ENCODE measurements at regions not wholly inside any gene's neighbourhood (a gene's known extent, or its start where the extent isn't known, plus 50 kb on each side); places are given as distances from the start of the nearest gene placed in this dataset.
"Not testable (repeated sequence)": the region's sequence is repeated elsewhere in the genome, so short reads cannot be mapped to it uniquely, and the experiment has no call there.

DNA sequence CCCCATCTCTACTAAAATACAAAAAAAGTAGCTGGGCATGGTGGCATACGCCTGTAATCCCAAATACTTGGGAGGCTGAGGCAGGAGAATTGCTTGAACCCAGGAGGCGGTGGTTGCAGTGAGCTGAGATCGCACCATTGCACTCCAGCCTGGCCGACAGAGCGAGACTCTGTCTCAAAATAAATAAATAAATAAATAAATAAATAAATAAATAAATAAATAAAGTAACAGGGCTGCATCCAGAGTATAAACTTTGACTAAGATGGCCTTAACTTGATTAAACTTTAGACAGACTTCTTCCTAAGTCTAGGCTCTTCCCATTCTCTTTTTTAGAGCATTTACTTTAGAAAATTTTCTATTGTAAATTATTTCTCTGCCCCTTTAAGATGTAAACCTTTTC, 105.6 kb upstream of the RORA start:
- H3K4me1 ChIP-seq (ENCODE audit: control insufficient read depth, insufficient read depth, low read length); DNase-seq (ENCODE audit: low read depth, low spot score); POLR2A ChIA-PET; H3K27me3 ChIP-seq (replicated peaks in 1 of 2; ENCODE audit: control insufficient read depth in 2 of 2, insufficient read depth in 2 of 2, low read length in 1 of 2); CTCF ChIA-PET; H3K79me2 ChIP-seq (ENCODE audit: control insufficient read depth, insufficient read depth, low read length); H4K20me1 ChIP-seq (ENCODE audit: control insufficient read depth, insufficient read depth); intact Hi-C loops (cut with micrococcal nuclease; ENCODE audit: unreplicated experiment); SMC1A ChIA-PET (ENCODE audit: uncharacterized antibody, unreplicated experiment); H3K9me3 ChIP-seq (replicated peaks; ENCODE audit: control insufficient read depth, insufficient read depth, low read length); H3K4me3 ChIP-seq; RAD21 ChIA-PET (ENCODE audit: unreplicated experiment); H3K9ac ChIP-seq (ENCODE audit: control insufficient read depth, insufficient read depth, low read length); H2AFZ ChIP-seq (ENCODE audit: control insufficient read depth, low read depth, low read length); H3K36me3 ChIP-seq (ENCODE audit: control insufficient read depth in 2 of 2, insufficient read depth in 2 of 2, low read length in 1 of 2); H3K4me2 ChIP-seq (ENCODE audit: control insufficient read depth, insufficient read depth); FAIRE-seq; in situ Hi-C loops (cut with MboI); H3K27ac ChIP-seq (ENCODE audit: control insufficient read depth, insufficient read depth); BruUV-seq (replicated peaks); ATAC-seq: not testable (repeated sequence)
- 67% methylated on average over 5 of the region's 5 CpGs for WGBS (ENCODE audit: insufficient coverage, insufficient replicate concordance, low lambda C conversion rate, missing lambda C conversion rate)

DNA sequence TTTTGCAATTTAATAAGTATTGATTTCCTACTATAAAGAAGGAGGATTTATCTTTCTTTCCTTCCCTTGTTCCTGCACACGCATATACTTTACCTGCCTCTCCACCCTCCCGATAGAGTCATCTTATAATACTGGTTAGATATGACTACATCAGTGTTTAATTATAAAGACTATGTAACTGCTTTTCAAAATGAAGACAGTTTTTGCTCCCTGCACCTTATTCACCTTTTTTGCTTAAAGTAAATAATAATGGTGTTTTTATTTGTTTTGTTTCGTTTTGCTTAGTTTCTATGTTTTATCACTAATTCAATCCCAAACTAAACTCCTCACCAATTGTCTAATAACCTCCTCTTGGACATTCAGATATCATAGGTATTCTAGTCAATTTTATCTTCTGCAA, 101.9 kb upstream of the RORA start:
- DNase-seq (ENCODE audit: low read depth, low spot score) (no peak), ATAC-seq (no peak), FAIRE-seq (no peak)
- no TSS peak for BruUV-seq (replicated peaks)
- Histone ChIP-seq H3K27ac (ENCODE audit: control insufficient read depth, insufficient read depth) (no peak overlapping the region), H2AFZ (ENCODE audit: control insufficient read depth, low read depth, low read length) (no peak overlapping the region), H3K4me3 (no peak overlapping the region), H3K4me2 (ENCODE audit: control insufficient read depth, insufficient read depth) (no peak overlapping the region), H3K9ac (ENCODE audit: control insufficient read depth, insufficient read depth, low read length) (no peak overlapping the region), H3K79me2 (ENCODE audit: control insufficient read depth, insufficient read depth, low read length) (no peaks in the 10 kb centered on the region), H3K4me1 (ENCODE audit: control insufficient read depth, insufficient read depth, low read length) (no peaks in the 10 kb centered on the region), H3K9me3 (replicated peaks; ENCODE audit: control insufficient read depth, insufficient read depth, low read length) (no peaks in the 10 kb centered on the region), H4K20me1 (ENCODE audit: control insufficient read depth, insufficient read depth) (no peaks in the 10 kb centered on the region), H3K27me3 (replicated peaks in 1 of 2; ENCODE audit: control insufficient read depth in 2 of 2, insufficient read depth in 2 of 2, low read length in 1 of 2) (no peaks in the 10 kb centered on the region), H3K36me3 (ENCODE audit: control insufficient read depth in 2 of 2, insufficient read depth in 2 of 2, low read length in 1 of 2) (no peaks in the 10 kb centered on the region)
- POLR2A ChIA-PET, result no interaction called here
- TF ChIP-seq NRF1 (conservative IDR thresholded peaks at IDR 0.05; ENCODE audit: low read depth, low read length), result no peak
- no peak for TF ChIP-seq EGR1 (IDR thresholded peaks at IDR 0.05; ENCODE audit: borderline replicate concordance in 1 of 2, low read depth in 2 of 2, low read length in 2 of 2)
- no peak for TF ChIP-seq IKZF1 (conservative IDR thresholded peaks at IDR 0.05)
- no peak for TF ChIP-seq ZNF24 (IDR thresholded peaks at IDR 0.05)
- TF ChIP-seq, protein P1, sequence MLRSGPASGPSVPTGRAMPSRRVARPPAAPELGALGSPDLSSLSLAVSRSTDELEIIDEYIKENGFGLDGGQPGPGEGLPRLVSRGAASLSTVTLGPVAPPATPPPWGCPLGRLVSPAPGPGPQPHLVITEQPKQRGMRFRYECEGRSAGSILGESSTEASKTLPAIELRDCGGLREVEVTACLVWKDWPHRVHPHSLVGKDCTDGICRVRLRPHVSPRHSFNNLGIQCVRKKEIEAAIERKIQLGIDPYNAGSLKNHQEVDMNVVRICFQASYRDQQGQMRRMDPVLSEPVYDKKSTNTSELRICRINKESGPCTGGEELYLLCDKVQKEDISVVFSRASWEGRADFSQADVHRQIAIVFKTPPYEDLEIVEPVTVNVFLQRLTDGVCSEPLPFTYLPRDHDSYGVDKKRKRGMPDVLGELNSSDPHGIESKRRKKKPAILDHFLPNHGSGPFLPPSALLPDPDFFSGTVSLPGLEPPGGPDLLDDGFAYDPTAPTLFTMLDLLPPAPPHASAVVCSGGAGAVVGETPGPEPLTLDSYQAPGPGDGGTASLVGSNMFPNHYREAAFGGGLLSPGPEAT (IDR thresholded peaks at IDR 0.05; ENCODE audit: low read depth), result no peak
- TF ChIP-seq, protein P2, sequence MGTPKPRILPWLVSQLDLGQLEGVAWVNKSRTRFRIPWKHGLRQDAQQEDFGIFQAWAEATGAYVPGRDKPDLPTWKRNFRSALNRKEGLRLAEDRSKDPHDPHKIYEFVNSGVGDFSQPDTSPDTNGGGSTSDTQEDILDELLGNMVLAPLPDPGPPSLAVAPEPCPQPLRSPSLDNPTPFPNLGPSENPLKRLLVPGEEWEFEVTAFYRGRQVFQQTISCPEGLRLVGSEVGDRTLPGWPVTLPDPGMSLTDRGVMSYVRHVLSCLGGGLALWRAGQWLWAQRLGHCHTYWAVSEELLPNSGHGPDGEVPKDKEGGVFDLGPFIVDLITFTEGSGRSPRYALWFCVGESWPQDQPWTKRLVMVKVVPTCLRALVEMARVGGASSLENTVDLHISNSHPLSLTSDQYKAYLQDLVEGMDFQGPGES (IDR thresholded peaks at IDR 0.05), result no peak
- TF ChIP-seq, protein P3, sequence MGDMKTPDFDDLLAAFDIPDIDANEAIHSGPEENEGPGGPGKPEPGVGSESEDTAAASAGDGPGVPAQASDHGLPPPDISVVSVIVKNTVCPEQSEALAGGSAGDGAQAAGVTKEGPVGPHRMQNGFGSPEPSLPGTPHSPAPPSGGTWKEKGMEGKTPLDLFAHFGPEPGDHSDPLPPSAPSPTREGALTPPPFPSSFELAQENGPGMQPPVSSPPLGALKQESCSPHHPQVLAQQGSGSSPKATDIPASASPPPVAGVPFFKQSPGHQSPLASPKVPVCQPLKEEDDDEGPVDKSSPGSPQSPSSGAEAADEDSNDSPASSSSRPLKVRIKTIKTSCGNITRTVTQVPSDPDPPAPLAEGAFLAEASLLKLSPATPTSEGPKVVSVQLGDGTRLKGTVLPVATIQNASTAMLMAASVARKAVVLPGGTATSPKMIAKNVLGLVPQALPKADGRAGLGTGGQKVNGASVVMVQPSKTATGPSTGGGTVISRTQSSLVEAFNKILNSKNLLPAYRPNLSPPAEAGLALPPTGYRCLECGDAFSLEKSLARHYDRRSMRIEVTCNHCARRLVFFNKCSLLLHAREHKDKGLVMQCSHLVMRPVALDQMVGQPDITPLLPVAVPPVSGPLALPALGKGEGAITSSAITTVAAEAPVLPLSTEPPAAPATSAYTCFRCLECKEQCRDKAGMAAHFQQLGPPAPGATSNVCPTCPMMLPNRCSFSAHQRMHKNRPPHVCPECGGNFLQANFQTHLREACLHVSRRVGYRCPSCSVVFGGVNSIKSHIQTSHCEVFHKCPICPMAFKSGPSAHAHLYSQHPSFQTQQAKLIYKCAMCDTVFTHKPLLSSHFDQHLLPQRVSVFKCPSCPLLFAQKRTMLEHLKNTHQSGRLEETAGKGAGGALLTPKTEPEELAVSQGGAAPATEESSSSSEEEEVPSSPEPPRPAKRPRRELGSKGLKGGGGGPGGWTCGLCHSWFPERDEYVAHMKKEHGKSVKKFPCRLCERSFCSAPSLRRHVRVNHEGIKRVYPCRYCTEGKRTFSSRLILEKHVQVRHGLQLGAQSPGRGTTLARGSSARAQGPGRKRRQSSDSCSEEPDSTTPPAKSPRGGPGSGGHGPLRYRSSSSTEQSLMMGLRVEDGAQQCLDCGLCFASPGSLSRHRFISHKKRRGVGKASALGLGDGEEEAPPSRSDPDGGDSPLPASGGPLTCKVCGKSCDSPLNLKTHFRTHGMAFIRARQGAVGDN (IDR thresholded peaks at IDR 0.05), result no peak
- WGBS (ENCODE audit: insufficient coverage, insufficient replicate concordance, low lambda C conversion rate, missing lambda C conversion rate), result 28% methylated on average over 3 of the region's 3 CpGs
- RAD21 ChIA-PET (ENCODE audit: unreplicated experiment), result no interaction called here
- in situ Hi-C loops (cut with MboI), result no loop called here
- CTCF ChIA-PET, result no interaction called here
- intact Hi-C loops (cut with micrococcal nuclease; ENCODE audit: unreplicated experiment), result no loop called here
- SMC1A ChIA-PET (ENCODE audit: uncharacterized antibody, unreplicated experiment), result no interaction called here
